Fibroblast of the conjunctiva (primary cell): ENCODE measurements at regions not wholly inside any gene's neighbourhood (a gene's known extent, or its start where the extent isn't known, plus 50 kb on each side); places are given as distances from the start of the nearest gene placed in this dataset.
"Not testable (repeated sequence)": the region's sequence is repeated elsewhere in the genome, so short reads cannot be mapped to it uniquely, and the experiment has no call there.

Experiments used
- DNase-seq: peaks from one replicate; pipeline ENCODE4 v3.0.0-alpha.2; 2010; ENCODE audit warnings: low read depth

DNA sequence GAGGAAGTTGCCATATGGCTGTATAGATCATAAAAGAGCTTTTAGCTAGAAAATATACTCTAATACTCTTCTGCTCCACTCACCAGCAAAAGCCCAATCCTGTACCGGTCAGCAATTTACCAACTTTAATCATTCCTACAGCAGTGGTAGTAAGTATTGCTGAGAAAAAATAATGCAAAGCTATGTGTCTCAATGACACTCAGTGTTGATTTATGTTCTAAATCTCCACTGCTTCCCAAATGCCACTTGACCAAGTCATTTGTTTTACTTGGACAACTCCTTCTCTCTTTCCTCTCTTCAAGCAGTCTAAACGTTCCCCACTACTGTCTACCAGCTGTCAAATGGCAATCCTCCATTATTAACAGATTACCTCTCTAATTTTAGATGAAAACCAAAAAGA lies 201.8 kb upstream of the GK2 start:
- no peak for DNase-seq

GRCh38 chr4:79607979-79608378 lies 200.0 kb upstream of the GK2 start:
- no peak for DNase-seq

DNA sequence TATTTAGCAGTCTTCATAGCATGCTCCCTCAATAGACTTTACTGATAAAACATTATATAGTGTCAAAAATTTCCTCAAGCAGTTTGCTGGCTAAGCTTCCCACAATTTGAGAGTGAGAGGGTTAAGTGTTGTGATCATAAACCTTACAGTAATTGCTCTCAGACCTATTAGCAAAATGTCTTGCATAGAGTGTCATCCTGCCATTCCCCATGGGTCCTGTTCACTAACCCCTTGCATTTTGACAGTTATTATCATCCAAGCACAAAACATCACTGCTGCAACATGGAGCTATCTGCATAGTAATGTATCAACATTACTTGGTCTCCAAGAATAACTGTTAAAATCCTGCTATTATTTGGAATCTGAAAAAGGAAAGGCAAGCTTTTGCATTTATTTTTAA lies 196.1 kb upstream of the GK2 start:
- DNase-seq: no peak

DNA sequence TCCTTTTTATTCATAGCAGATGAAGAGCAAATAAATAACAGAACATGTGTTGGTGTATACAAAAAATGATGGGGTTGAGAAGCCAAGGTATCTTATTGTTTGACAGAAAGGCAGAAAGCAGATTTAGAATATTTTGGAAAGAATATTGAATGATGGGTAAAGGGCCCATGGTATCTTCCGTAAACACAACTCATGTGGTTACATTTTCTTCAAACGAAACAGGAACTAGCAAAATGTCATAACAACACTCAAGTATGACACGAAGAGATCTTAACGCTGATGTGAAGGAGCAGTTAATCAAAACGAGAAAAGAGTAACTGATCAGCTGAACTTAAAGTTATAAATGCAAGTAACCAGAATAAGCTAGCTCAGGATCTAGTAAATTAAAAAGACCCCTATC lies 195.7 kb upstream of the GK2 start:
- no peak for DNase-seq

- DNase-seq: no peak
Observed at GRCh38 chr4:79599691-79600090, 191.7 kb upstream of the GK2 start.

DNA sequence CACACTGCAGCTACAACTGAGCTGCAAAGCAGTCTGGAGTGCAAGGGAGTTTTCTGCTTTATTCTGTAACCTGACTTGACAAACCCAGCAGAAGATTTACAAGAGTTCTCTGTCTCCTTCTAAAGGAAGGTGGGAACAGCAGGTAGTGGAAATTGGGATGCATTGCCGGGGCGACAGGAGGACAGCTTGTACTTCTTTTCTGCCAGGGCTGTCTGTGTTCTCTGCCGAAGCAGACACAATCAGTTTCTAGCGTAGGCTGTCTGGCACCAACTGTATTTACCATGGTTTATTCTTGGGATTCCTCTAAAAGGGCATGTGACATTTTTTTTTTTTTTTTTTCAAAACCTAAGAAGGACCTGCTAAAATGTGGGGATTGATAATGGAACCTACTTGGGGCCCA lies 190.8 kb upstream of the GK2 start:
- DNase-seq: no peak

GRCh38 chr4:79598214-79598613 lies 190.2 kb upstream of the GK2 start:
- DNase-seq: no peak

- peak; percentile 28 for DNase-seq
Observed at GRCh38 chr4:79597266-79597665, 189.2 kb upstream of the GK2 start.

- not testable (repeated sequence) for DNase-seq
Observed at GRCh38 chr4:79592218-79592617, 184.2 kb upstream of the GK2 start.

DNA sequence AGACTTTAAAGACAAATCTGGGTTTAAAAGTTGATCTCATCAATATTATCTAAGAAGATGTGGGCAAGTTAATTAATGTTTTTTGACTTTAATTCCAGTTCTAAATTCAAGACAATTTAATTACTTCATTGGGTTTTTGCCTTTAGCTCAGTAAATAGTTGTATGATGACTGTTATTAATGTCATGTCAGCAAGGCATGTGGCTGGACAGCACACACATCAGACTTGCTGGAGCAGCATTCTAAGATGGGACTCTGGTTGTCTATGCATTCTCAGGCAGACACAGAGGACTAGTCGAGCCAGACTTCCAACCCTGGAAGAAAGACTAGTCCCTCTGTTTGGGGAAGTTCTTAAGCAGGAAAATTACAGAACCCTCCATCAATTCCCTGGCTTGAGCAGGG lies 180.7 kb upstream of the GK2 start:
- no peak for DNase-seq

GRCh38 chr4:79587207-79587606 lies 179.2 kb upstream of the GK2 start:
- DNase-seq: not testable (repeated sequence)

DNA sequence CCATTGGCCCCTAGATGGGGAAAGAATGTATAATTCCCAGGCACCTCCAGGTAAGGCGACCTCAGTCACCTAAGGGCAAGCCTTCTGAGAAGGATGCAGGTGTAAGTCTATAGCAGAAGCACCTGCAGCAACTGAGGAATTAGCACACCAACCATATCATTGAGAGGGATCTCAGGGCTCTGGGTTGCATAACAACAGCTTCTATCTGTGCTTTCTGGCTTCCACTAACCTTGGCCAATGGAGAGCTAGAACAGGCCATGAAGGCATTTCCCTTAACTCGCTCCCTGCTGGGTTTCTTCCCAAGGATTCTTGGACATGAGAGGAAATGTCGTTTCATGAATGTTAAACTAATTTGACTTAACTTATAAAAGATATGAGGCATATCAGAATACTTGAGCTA lies 177.8 kb upstream of the GK2 start:
- no peak for DNase-seq

- DNase-seq: no peak
Observed at GRCh38 chr4:79585330-79585729, 177.3 kb upstream of the GK2 start.

GRCh38 chr4:79584902-79585301 lies 176.9 kb upstream of the GK2 start:
- DNase-seq: no peak

- no peak for DNase-seq
Observed at GRCh38 chr4:79584352-79584751, 176.3 kb upstream of the GK2 start.

DNA sequence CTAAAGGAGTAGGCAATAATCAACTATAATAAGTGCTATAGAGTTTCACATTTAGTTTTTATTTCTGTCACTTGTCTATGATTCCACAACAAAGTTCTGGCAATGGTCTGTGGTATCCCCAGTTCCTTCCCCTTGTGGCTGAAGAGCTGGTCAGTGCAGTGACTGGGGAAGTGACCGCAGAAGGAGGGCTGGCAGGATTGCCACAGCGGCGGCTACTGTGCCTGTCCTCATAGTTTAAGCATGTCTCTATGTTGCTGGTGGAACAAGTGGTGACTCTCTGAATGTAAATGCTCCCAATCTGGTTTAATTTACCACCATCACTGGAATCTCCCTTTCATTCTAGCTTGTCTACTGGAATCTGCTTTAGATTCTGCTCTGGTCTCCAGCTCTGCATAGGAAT lies 170.6 kb upstream of the GK2 start:
- no peak for DNase-seq

GRCh38 chr4:79576429-79576753 lies 168.4 kb upstream of the GK2 start:
- DNase-seq: peak; percentile 14

- DNase-seq: no peak
Observed at GRCh38 chr4:79575709-79576428, 167.8 kb upstream of the GK2 start.

DNA sequence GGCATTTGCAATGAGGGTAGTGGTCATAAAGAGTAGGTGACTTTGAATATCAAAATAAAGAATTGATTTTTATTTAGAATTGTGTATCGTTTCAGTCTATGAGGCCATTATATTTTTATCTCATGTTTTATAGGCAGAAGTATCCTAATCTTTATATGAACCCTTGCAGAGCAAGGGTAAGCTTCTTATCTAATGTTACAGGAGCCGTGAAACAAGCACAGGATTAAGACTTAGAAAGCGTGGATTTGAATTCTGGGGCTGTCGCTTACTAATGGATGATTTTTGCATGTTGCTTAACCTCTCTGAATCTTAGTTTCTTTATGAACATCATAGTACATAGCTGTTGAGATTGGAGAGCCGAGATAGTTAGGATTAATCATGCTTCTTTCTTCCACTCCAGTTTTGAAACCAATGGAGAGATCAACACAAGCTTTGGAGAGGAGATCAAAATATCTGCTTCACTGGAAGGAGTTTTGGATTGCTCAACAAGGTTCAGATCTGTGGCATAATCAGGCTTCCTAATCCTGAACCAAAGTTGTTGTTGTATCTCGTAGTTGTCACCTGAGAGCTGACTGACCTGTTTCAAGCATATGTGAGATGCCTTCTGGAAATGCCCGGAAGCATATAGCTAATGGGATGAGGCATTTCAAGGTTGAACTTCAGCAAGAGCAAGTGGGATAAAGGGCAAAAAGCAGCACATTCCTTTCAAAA lies 166.9 kb upstream of the GK2 start:
- DNase-seq: no peak

GRCh38 chr4:79563219-79563618 lies 155.2 kb upstream of the GK2 start:
- no peak for DNase-seq

GRCh38 chr4:79561751-79562150 lies 153.7 kb upstream of the GK2 start:
- no peak for DNase-seq

DNA sequence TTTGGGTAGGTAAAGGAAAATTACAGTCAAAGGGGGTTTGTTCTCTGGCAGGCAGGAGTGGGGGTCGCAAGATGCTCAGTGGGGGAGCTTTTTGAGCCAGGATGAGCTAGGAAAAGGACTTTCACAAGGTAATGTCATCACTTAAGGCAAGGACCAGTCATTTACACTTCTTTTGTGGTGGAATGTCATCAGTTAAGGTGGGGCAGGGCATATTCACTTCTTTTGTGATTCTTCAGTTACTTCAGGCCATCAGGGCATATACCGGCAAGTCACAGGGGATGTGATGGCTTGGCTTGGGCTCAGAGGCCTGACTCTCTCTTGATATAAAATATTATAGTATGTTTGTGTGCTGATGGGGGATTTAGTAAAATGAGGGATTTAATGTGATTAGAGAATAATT lies 151.4 kb upstream of the GK2 start:
- DNase-seq: not testable (repeated sequence)

GRCh38 chr4:79552311-79552710 lies 144.3 kb upstream of the GK2 start:
- DNase-seq: no peak

GRCh38 chr4:79551555-79551954 lies 143.5 kb upstream of the GK2 start:
- no peak for DNase-seq
